Neural cell (in vitro differentiated cells): ENCODE measurements at regions not wholly inside any gene's neighbourhood (a gene's known extent, or its start where the extent isn't known, plus 50 kb on each side); places are given as distances from the start of the nearest gene placed in this dataset.

ENCODE experiments used
- EZH2 ChIP-seq: fragments of 200-600, 300-800 bp; shearing (Covaris generic), sonication (generic); IDR thresholded peaks from 2 replicates; pipeline ENCODE4 v1.6.1; 2014; ENCODE audit warnings: antibody characterized with exemption, low read length, borderline replicate concordance, mild to moderate bottlenecking; ENCODE audit not compliant: insufficient read depth, poor library complexity, severe bottlenecking
- POLR2AphosphoS5 ChIP-seq: IDR thresholded peaks from 2 replicates; pipeline ENCODE4 v1.6.1; 2012
- TF ChIP-seq, protein P1 (sequence below): fragments of 450-650 bp; IDR thresholded peaks from 2 replicates; pipeline ENCODE4 v1.5.1; 2014; ENCODE audit warnings: antibody characterized with exemption, mild to moderate bottlenecking, moderate library complexity; ENCODE audit not compliant: poor library complexity, severe bottlenecking
- TF ChIP-seq, protein P2 (sequence below): IDR thresholded peaks from 2 replicates; pipeline ENCODE4 v1.6.1; 2012; ENCODE audit warnings: borderline replicate concordance

DNA sequence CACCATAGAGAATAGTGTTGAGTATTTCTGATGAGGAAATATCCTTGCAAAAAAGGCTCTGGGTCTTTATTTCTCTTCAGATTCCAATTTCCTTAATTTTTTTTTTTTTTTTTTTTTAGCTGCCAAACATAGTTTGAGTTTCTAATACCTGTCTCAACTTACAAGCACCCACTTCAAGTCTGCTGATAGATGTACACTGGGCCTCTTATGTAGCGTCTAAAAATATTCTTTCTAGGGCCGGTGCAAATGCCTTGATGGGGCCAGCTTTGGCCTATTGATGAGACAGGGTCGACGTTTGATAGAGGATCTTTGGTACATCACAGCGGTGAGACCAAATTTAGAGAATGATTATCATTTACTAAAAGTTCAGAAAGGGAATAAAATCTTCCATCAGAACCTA lies 626.4 kb downstream of the LMO4 start:
- TF ChIP-seq, protein P1, sequence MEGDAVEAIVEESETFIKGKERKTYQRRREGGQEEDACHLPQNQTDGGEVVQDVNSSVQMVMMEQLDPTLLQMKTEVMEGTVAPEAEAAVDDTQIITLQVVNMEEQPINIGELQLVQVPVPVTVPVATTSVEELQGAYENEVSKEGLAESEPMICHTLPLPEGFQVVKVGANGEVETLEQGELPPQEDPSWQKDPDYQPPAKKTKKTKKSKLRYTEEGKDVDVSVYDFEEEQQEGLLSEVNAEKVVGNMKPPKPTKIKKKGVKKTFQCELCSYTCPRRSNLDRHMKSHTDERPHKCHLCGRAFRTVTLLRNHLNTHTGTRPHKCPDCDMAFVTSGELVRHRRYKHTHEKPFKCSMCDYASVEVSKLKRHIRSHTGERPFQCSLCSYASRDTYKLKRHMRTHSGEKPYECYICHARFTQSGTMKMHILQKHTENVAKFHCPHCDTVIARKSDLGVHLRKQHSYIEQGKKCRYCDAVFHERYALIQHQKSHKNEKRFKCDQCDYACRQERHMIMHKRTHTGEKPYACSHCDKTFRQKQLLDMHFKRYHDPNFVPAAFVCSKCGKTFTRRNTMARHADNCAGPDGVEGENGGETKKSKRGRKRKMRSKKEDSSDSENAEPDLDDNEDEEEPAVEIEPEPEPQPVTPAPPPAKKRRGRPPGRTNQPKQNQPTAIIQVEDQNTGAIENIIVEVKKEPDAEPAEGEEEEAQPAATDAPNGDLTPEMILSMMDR: no peak
- no peak for TF ChIP-seq EZH2
- no peak for TF ChIP-seq POLR2AphosphoS5
- TF ChIP-seq, protein P2, sequence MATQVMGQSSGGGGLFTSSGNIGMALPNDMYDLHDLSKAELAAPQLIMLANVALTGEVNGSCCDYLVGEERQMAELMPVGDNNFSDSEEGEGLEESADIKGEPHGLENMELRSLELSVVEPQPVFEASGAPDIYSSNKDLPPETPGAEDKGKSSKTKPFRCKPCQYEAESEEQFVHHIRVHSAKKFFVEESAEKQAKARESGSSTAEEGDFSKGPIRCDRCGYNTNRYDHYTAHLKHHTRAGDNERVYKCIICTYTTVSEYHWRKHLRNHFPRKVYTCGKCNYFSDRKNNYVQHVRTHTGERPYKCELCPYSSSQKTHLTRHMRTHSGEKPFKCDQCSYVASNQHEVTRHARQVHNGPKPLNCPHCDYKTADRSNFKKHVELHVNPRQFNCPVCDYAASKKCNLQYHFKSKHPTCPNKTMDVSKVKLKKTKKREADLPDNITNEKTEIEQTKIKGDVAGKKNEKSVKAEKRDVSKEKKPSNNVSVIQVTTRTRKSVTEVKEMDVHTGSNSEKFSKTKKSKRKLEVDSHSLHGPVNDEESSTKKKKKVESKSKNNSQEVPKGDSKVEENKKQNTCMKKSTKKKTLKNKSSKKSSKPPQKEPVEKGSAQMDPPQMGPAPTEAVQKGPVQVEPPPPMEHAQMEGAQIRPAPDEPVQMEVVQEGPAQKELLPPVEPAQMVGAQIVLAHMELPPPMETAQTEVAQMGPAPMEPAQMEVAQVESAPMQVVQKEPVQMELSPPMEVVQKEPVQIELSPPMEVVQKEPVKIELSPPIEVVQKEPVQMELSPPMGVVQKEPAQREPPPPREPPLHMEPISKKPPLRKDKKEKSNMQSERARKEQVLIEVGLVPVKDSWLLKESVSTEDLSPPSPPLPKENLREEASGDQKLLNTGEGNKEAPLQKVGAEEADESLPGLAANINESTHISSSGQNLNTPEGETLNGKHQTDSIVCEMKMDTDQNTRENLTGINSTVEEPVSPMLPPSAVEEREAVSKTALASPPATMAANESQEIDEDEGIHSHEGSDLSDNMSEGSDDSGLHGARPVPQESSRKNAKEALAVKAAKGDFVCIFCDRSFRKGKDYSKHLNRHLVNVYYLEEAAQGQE: no peak
